GM06990 (cell line): ENCODE measurements at regions not wholly inside any gene's neighbourhood (a gene's known extent, or its start where the extent isn't known, plus 50 kb on each side); places are given as distances from the start of the nearest gene placed in this dataset.

ENCODE experiments used
- DNase-seq: peaks from one replicate; pipeline ENCODE4 v3.0.0-alpha.2; 2011; ENCODE audit not compliant: insufficient read length; ENCODE audit errors: extremely low read depth
- H3K27me3 ChIP-seq: replicated peaks from 2 replicates; pipeline ENCODE4 v1.6.0; 2011; ENCODE audit warnings: low read length; ENCODE audit not compliant: control insufficient read depth, insufficient read depth
- H3K36me3 ChIP-seq: 2 replicates; pipeline ENCODE4 v1.5.1; 2011; ENCODE audit warnings: low read length; ENCODE audit not compliant: control insufficient read depth, insufficient read depth
- H3K4me3 ChIP-seq: replicated peaks from 2 replicates; pipeline ENCODE4 v1.5.1; 2011; ENCODE audit warnings: low read depth, mild to moderate bottlenecking, control low read depth, low read length
- TF ChIP-seq, protein P1 (sequence below): IDR thresholded peaks from 2 replicates; pipeline ENCODE4 v1.5.1; 2011; ENCODE audit warnings: low read length, control low read depth, mild to moderate bottlenecking, inconsistent platforms; ENCODE audit not compliant: insufficient read depth, poor library complexity, severe bottlenecking

DNA sequence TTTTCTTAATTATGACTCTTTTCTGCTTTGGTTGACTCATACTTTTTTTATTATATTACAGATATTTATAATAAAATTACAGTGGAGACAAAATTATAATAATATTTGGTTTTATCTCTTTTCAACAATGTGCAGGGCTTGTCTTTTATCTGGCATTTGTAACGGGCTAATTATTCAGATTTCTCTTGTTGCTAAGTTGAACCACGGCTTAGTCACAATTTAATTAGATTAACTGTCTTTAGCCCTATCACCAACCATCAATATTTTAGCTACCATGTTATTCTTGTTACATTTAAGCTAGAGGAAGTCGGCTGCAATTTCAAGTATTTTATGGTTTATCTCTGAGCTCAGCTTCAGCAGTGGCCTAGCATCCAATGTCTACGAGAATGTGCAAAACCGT is 798.9 kb upstream of the CA10 start:
- Histone ChIP-seq H3K27me3 (no peaks in the 10 kb centered on the region), H3K36me3 (no peaks in the 10 kb centered on the region), H3K4me3 (no peak overlapping the region)
- no peak for DNase-seq
- TF ChIP-seq, protein P1, sequence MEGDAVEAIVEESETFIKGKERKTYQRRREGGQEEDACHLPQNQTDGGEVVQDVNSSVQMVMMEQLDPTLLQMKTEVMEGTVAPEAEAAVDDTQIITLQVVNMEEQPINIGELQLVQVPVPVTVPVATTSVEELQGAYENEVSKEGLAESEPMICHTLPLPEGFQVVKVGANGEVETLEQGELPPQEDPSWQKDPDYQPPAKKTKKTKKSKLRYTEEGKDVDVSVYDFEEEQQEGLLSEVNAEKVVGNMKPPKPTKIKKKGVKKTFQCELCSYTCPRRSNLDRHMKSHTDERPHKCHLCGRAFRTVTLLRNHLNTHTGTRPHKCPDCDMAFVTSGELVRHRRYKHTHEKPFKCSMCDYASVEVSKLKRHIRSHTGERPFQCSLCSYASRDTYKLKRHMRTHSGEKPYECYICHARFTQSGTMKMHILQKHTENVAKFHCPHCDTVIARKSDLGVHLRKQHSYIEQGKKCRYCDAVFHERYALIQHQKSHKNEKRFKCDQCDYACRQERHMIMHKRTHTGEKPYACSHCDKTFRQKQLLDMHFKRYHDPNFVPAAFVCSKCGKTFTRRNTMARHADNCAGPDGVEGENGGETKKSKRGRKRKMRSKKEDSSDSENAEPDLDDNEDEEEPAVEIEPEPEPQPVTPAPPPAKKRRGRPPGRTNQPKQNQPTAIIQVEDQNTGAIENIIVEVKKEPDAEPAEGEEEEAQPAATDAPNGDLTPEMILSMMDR = no peak

DNA sequence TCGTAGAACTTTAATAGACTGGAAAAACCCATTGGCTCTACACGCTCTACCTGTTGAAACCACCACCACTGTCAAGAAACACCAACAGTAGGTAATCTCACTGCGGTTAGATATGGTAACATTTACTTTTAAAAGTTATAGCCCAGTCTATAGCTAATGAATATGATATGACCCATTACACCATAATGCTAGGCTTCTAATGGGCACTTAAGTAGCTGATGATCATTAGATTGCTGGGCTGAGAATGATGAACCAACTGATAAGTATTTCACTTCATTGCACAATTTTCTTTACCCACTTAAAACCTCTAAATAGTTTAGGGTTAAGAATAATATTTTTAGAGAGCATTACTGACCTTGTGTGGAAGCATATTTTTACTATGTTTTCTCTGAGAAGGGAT is 788.9 kb upstream of the CA10 start:
- Histone ChIP-seq H3K4me3 (no peak overlapping the region), H3K27me3 (no peaks in the 10 kb centered on the region), H3K36me3 (no peaks in the 10 kb centered on the region)
- TF ChIP-seq, protein P1 = no peak
- DNase-seq = no peak

- DNase-seq = no peak
- Histone ChIP-seq H3K27me3 (no peaks in the 10 kb centered on the region), H3K4me3 (no peak overlapping the region), H3K36me3 (no peaks in the 10 kb centered on the region)
- TF ChIP-seq, protein P1 = no peak
These were observed 780.2 kb upstream of the CA10 start for GRCh38 chr17:52938623-52939230.

DNA sequence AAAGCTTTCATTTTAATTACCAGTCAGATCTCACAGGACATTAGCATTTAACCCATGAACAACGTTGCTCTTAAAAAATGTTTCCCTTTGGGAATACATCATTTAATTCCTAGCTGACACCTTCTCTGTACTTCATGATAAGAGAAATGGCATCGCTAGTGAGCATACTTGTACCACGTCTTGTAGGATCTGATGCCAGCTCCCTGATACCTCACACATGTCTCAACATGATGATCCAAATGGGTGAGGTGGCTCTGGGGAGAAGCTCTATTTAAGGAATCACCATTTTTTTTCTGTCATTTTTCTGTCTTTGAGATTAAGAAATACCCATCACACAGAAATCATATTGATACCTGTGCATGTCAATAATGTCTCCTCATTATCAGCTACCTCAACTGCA is 772.1 kb upstream of the CA10 start:
- DNase-seq = no peak
- Histone ChIP-seq H3K4me3 (no peak overlapping the region), H3K36me3 (no peaks in the 10 kb centered on the region), H3K27me3 (no peaks in the 10 kb centered on the region)
- TF ChIP-seq, protein P1 = no peak

GRCh38 chr17:52930145-52930544 is 771.6 kb upstream of the CA10 start:
- H3K27me3 ChIP-seq = no peaks in the 10 kb centered on the region
- TF ChIP-seq, protein P1 = no peak
- no peaks in the 10 kb centered on the region for H3K36me3 ChIP-seq
- no peak for DNase-seq
- no peak overlapping the region for H3K4me3 ChIP-seq

- TF ChIP-seq, protein P1 = no peak
- Histone ChIP-seq H3K27me3 (no peaks in the 10 kb centered on the region), H3K4me3 (no peak overlapping the region), H3K36me3 (no peaks in the 10 kb centered on the region)
- no peak for DNase-seq
These were observed 765.1 kb upstream of the CA10 start for GRCh38 chr17:52923658-52924057.
